Adrenal gland (tissue), 5 donors: ENCODE measurements at regions not wholly inside any gene's neighbourhood (a gene's known extent, or its start where the extent isn't known, plus 50 kb on each side); places are given as distances from the start of the nearest gene placed in this dataset.

Experiments used
- POLR2A ChIP-seq, 2 donors: fragments of 450-650 bp; IDR thresholded peaks; one replicate each; pipeline ENCODE4 v1.6.1; 2017; ENCODE audit warnings: antibody characterized with exemption in 2 of 2, mild to moderate bottlenecking in 2 of 2, moderate library complexity in 1 of 2
- TF ChIP-seq, protein P1 (sequence below), 6 experiments: fragments of 450-650 bp in 4 of 6; fragments of 200-600 bp in 2 of 6; sonication (generic) in 1 of 6; IDR thresholded peaks; 1 replicate in 5 of 6; 2 replicates in 1 of 6; pipeline versions ENCODE4 v1.5.1 to v1.8.0; 2016 to 2021; ENCODE audit warnings: antibody characterized with exemption in 6 of 6, mild to moderate bottlenecking in 2 of 6, moderate library complexity in 1 of 6
- donor health status: DM: no; HTN: no; CAD: no.

GRCh38 chr2:115999039-115999438 is 1556.6 kb downstream of the DPP10 start:
- TF ChIP-seq, protein P1, sequence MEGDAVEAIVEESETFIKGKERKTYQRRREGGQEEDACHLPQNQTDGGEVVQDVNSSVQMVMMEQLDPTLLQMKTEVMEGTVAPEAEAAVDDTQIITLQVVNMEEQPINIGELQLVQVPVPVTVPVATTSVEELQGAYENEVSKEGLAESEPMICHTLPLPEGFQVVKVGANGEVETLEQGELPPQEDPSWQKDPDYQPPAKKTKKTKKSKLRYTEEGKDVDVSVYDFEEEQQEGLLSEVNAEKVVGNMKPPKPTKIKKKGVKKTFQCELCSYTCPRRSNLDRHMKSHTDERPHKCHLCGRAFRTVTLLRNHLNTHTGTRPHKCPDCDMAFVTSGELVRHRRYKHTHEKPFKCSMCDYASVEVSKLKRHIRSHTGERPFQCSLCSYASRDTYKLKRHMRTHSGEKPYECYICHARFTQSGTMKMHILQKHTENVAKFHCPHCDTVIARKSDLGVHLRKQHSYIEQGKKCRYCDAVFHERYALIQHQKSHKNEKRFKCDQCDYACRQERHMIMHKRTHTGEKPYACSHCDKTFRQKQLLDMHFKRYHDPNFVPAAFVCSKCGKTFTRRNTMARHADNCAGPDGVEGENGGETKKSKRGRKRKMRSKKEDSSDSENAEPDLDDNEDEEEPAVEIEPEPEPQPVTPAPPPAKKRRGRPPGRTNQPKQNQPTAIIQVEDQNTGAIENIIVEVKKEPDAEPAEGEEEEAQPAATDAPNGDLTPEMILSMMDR (IDR thresholded peaks at IDR 0.05), result no peak
- TF ChIP-seq POLR2A (IDR thresholded peaks at IDR 0.05), result no peak
